Muscle of back (tissue), 3 donors: ENCODE measurements at regions not wholly inside any gene's neighbourhood (a gene's known extent, or its start where the extent isn't known, plus 50 kb on each side); places are given as distances from the start of the nearest gene placed in this dataset.
A peak's percentile ranks its signal among the peaks of the same experiment; 100 is the strongest.

Experiments used
- DNase-seq, 3 donors: peaks; one replicate each; pipeline versions ENCODE4 v3.0.0 to v3.0.0-alpha.2; 2013

GRCh38 chr10:10930979-10931743 is 86.5 kb upstream of the CELF2 start:
- peak in 1 of 3 donors; percentile 59 for DNase-seq

GRCh38 chr10:10935032-10935431 is 82.6 kb upstream of the CELF2 start:
- no peak for DNase-seq

GRCh38 chr10:10938676-10939075 is 79.0 kb upstream of the CELF2 start:
- no peak for DNase-seq

GRCh38 chr10:10941127-10941730 is 76.4 kb upstream of the CELF2 start:
- peak in 1 of 3 donors; percentile 58 for DNase-seq

GRCh38 chr10:10942441-10942840 is 75.2 kb upstream of the CELF2 start:
- no peak for DNase-seq

- no peak for DNase-seq
Measured at GRCh38 chr10:10946081-10946480, 71.6 kb upstream of the CELF2 start.

- peak in 2 of 3 donors; percentile 35 to 43 for DNase-seq
Measured at GRCh38 chr10:10946801-10947200, 70.9 kb upstream of the CELF2 start.

- DNase-seq, result no peak
Measured at GRCh38 chr10:10951675-10952074, 66.0 kb upstream of the CELF2 start.

- DNase-seq, result no peak
Measured at GRCh38 chr10:10952800-10953199, 64.9 kb upstream of the CELF2 start.

GRCh38 chr10:10956681-10957542 is 60.8 kb upstream of the CELF2 start:
- DNase-seq, result no peak

- DNase-seq, result peak in 1 of 3 donors; percentile 56
Measured at GRCh38 chr10:10958041-10958440, 59.6 kb upstream of the CELF2 start.

- no peak for DNase-seq
Measured at GRCh38 chr10:10959666-10960065, 58.0 kb upstream of the CELF2 start.

- DNase-seq, result no peak
Measured at GRCh38 chr10:10960534-10960933, 57.1 kb upstream of the CELF2 start.

- DNase-seq, result peak in 1 of 3 donors; percentile 78
Measured at GRCh38 chr10:10961072-10961471, 56.6 kb upstream of the CELF2 start.

- DNase-seq, result peak in 1 of 3 donors; percentile 51
Measured at GRCh38 chr10:10967029-10967428, 50.6 kb upstream of the CELF2 start.

GRCh38 chr10:10967581-10968256 is 50.0 kb upstream of the CELF2 start:
- DNase-seq, result peak; percentile 55 to 85 (median 57)
